H1 (cell line): ENCODE measurements at regions not wholly inside any gene's neighbourhood (a gene's known extent, or its start where the extent isn't known, plus 50 kb on each side); places are given as distances from the start of the nearest gene placed in this dataset.

Experiments used
- CTCF ChIA-PET: fragments of 300-600 bp; sonication (Branson Sonifier 250); formaldehyde crosslinking; loops from one replicate; lab custom pipeline; 2021; ENCODE audit not compliant: partially characterized antibody; lab: Charles Lee
- POLR2A ChIA-PET: fragments of 300-600 bp; sonication (Branson Sonifier 250); formaldehyde crosslinking; loops from one replicate; lab custom pipeline; 2021; ENCODE audit warnings: inconsistent platforms; ENCODE audit not compliant: partially characterized antibody; lab: Charles Lee
- DNase-seq, 2 experiments: peaks; one replicate each; pipeline versions ENCODE4 v3.0.0 to v3.0.0-alpha.2; 2010 to 2022; ENCODE audit warnings: low spot score in 2 of 2, low read depth in 1 of 2, mixed read lengths in 1 of 2
- FAIRE-seq: peaks from 2 replicates; lab custom pipeline; 2011; peaks lifted over from hg19 to GRCh38; lab: Jason Lieb, UNC
- H2AFZ ChIP-seq: 2 replicates; pipeline ENCODE4 v1.8.1; 2012; ENCODE audit warnings: low read length, inconsistent platforms
- H2AK5ac ChIP-seq: 2 replicates; pipeline ENCODE4 v1.6.1; 2013; ENCODE audit warnings: low read depth, low read length
- H2BK120ac ChIP-seq: replicated peaks from 2 replicates; pipeline ENCODE3; 2013; ENCODE audit warnings: low read depth, low read length, inconsistent platforms
- H2BK12ac ChIP-seq: 2 replicates; pipeline ENCODE4 v1.6.1; 2013; ENCODE audit warnings: low read depth, low read length
- H2BK15ac ChIP-seq: 2 replicates; pipeline ENCODE4 v1.6.1; 2013; ENCODE audit warnings: low read length
- H2BK20ac ChIP-seq: 2 replicates; pipeline ENCODE4 v1.6.1; 2013; ENCODE audit warnings: low read length
- H2BK5ac ChIP-seq: 2 replicates; pipeline ENCODE4 v1.6.1; 2013; ENCODE audit warnings: low read depth, low read length
- H3K14ac ChIP-seq: 2 replicates; pipeline ENCODE4 v1.6.1; 2013; ENCODE audit warnings: inconsistent platforms; ENCODE audit not compliant: insufficient read length
- H3K18ac ChIP-seq: 2 replicates; pipeline ENCODE4 v1.6.1; 2013; ENCODE audit warnings: low read length; ENCODE audit errors: extremely low read depth
- H3K23ac ChIP-seq: 2 replicates; pipeline ENCODE4 v1.6.1; 2013; ENCODE audit warnings: inconsistent platforms; ENCODE audit not compliant: insufficient read length
- H3K23me2 ChIP-seq: 2 replicates; pipeline ENCODE4 v1.6.1; 2013; ENCODE audit warnings: low read depth, low read length
- H3K27ac ChIP-seq: 2 replicates; pipeline ENCODE4 v1.6.1; 2011; ENCODE audit warnings: low read depth, low read length, inconsistent platforms
- H3K27me3 ChIP-seq, 4 experiments: replicated peaks in 1 of 4; 1 replicate in 1 of 4; 2 replicates in 3 of 4; pipeline versions ENCODE4 v1.6.1 to v1.8.1; 2011 to 2013; ENCODE audit warnings: low read length in 3 of 4, mild to moderate bottlenecking in 3 of 4, inconsistent platforms in 2 of 4, mixed read lengths in 2 of 4, moderate library complexity in 1 of 4; ENCODE audit not compliant: control insufficient read depth in 3 of 4, insufficient read depth in 3 of 4; ENCODE audit errors: extremely low read depth in 1 of 4
- H3K36me3 ChIP-seq, 4 experiments: 2 replicates each; pipeline versions ENCODE4 v1.6.1 to v1.8.1; 2011 to 2013; ENCODE audit warnings: mild to moderate bottlenecking in 4 of 4, low read length in 3 of 4, moderate library complexity in 2 of 4, control low read depth in 1 of 4, inconsistent platforms in 1 of 4; ENCODE audit not compliant: insufficient read depth in 4 of 4, control insufficient read depth in 2 of 4
- H3K4ac ChIP-seq: replicated peaks from 2 replicates; pipeline ENCODE3; 2013; ENCODE audit warnings: low read length, low read depth, mixed read lengths, inconsistent platforms; ENCODE audit not compliant: insufficient read length
- H3K4me1 ChIP-seq, 4 experiments: replicated peaks in 1 of 4; 1 replicate in 1 of 4; 2 replicates in 3 of 4; pipeline versions ENCODE4 v1.6.1 to v1.8.1; 2011 to 2013; ENCODE audit warnings: low read length in 3 of 4, inconsistent platforms in 2 of 4, mixed read lengths in 1 of 4; ENCODE audit not compliant: insufficient read depth in 4 of 4, control insufficient read depth in 3 of 4
- H3K4me2 ChIP-seq, 2 experiments: 2 replicates each; pipeline versions ENCODE4 v1.6.1 to v1.8.1; 2011 to 2013; ENCODE audit warnings: low read depth in 2 of 2, low read length in 2 of 2, control low read depth in 1 of 2, inconsistent platforms in 1 of 2, mild to moderate bottlenecking in 1 of 2; ENCODE audit not compliant: insufficient read depth in 1 of 2
- H3K4me3 ChIP-seq, 4 experiments: fragments of 200-600, 300-600 bp in 1 of 4; sonication (generic), shearing (Covaris generic), sonication (Bioruptor Twin) in 1 of 4; 2 replicates each; pipeline versions ENCODE4 v1.5.1 to v1.8.1; 2011 to 2016; ENCODE audit warnings: low read length in 4 of 4, low read depth in 3 of 4, control low read depth in 2 of 4, inconsistent platforms in 2 of 4, mild to moderate bottlenecking in 2 of 4, mixed read lengths in 1 of 4, moderate library complexity in 1 of 4; ENCODE audit not compliant: insufficient read depth in 2 of 4; ENCODE audit errors: extremely low read depth in 1 of 4
- H3K56ac ChIP-seq: replicated peaks from 2 replicates; pipeline ENCODE3; 2013; ENCODE audit warnings: low read depth, mild to moderate bottlenecking, mixed read lengths, low read length, inconsistent platforms; ENCODE audit not compliant: insufficient read length
- H3K79me1 ChIP-seq: 2 replicates; pipeline ENCODE4 v1.6.1; 2013; ENCODE audit warnings: low read depth, low read length, control low read depth
- H3K79me2 ChIP-seq, 2 experiments: 2 replicates each; pipeline versions ENCODE4 v1.6.1 to v1.8.1; 2012 to 2013; ENCODE audit warnings: low read length in 2 of 2, mild to moderate bottlenecking in 2 of 2, inconsistent platforms in 1 of 2; ENCODE audit not compliant: insufficient read depth in 2 of 2, control insufficient read depth in 1 of 2
- H3K9ac ChIP-seq, 4 experiments: replicated peaks in 1 of 4; 1 replicate in 1 of 4; 2 replicates in 3 of 4; pipeline versions ENCODE4 v1.6.1 to v1.8.1; 2011 to 2013; ENCODE audit warnings: low read depth in 3 of 4, low read length in 3 of 4, control low read depth in 2 of 4, mild to moderate bottlenecking in 2 of 4, moderate library complexity in 2 of 4, inconsistent platforms in 1 of 4; ENCODE audit errors: extremely low read depth in 1 of 4
- H3K9me3 ChIP-seq, 2 experiments: 2 replicates each; pipeline versions ENCODE4 v1.6.1 to v1.8.1; 2012 to 2013; ENCODE audit warnings: mild to moderate bottlenecking in 2 of 2, moderate library complexity in 2 of 2, control low read depth in 1 of 2, inconsistent platforms in 1 of 2, low read depth in 1 of 2, low read length in 1 of 2, mixed read lengths in 1 of 2; ENCODE audit not compliant: insufficient read depth in 2 of 2
- H4K20me1 ChIP-seq, 2 experiments: replicated peaks in 1 of 2; 2 replicates each; pipeline versions ENCODE3 to v1.8.1; 2011 to 2013; ENCODE audit warnings: inconsistent platforms in 2 of 2, low read length in 2 of 2, mild to moderate bottlenecking in 1 of 2; ENCODE audit not compliant: insufficient read depth in 2 of 2, control insufficient read depth in 1 of 2
- H4K5ac ChIP-seq: 2 replicates; pipeline ENCODE4 v1.6.1; 2013; ENCODE audit warnings: low read length, low read depth, mixed read lengths, inconsistent platforms; ENCODE audit not compliant: insufficient read length
- H4K8ac ChIP-seq: 2 replicates; pipeline ENCODE4 v1.8.0; 2013; ENCODE audit warnings: mild to moderate bottlenecking, moderate library complexity, low read length, inconsistent platforms; ENCODE audit not compliant: insufficient read depth; ENCODE audit errors: extremely low read depth
- H4K91ac ChIP-seq: replicated peaks from 2 replicates; pipeline ENCODE3; 2013; ENCODE audit warnings: low read length, mixed read lengths, inconsistent platforms; ENCODE audit not compliant: insufficient read length
- EGR1 ChIP-seq: IDR thresholded peaks from 2 replicates; pipeline ENCODE4 v1.6.1; 2011; ENCODE audit warnings: low read depth, low read length, borderline replicate concordance
- EZH2 ChIP-seq: fragments of 200-600 bp; sonication (generic); IDR thresholded peaks from 2 replicates; pipeline ENCODE4 v1.7.1; 2012; ENCODE audit warnings: low read depth, mild to moderate bottlenecking, moderate library complexity, low read length, inconsistent platforms; ENCODE audit not compliant: severe bottlenecking
- HDAC6 ChIP-seq: IDR thresholded peaks from one replicate; pipeline ENCODE4 v1.7.1; 2012; ENCODE audit warnings: low read depth, mild to moderate bottlenecking, inconsistent platforms, low read length, moderate library complexity
- KDM5A ChIP-seq: fragments of 200-600 bp; IDR thresholded peaks from 2 replicates; pipeline ENCODE4 v1.7.1; 2012; ENCODE audit warnings: mild to moderate bottlenecking, low read length, inconsistent platforms, mixed read lengths
- MAX ChIP-seq: IDR thresholded peaks from 2 replicates; pipeline ENCODE4 v1.6.1; 2012; ENCODE audit warnings: inconsistent platforms
- POLR2A ChIP-seq, 2 experiments: IDR thresholded peaks; 1 replicate in 1 of 2; 2 replicates in 1 of 2; pipeline ENCODE4 v1.6.1; 2011; ENCODE audit warnings: low read depth in 2 of 2, low read length in 2 of 2, mild to moderate bottlenecking in 2 of 2; ENCODE audit errors: control extremely low read depth in 1 of 2
- SIN3A ChIP-seq, 2 experiments: IDR thresholded peaks in 1 of 2; conservative IDR thresholded peaks in 1 of 2; 2 replicates each; pipeline ENCODE4 v1.6.1; 2011 to 2012; ENCODE audit warnings: low read length in 2 of 2, improper control_type of control experiment in 1 of 2, low read depth in 1 of 2, mild to moderate bottlenecking in 1 of 2
- SP4 ChIP-seq: IDR thresholded peaks from 2 replicates; pipeline ENCODE4 v1.6.1; 2012; ENCODE audit warnings: low read length, inconsistent platforms
- SUZ12 ChIP-seq: fragments of 200-600 bp; sonication (generic); IDR thresholded peaks from 2 replicates; pipeline ENCODE4 v1.6.1; 2012; ENCODE audit warnings: mild to moderate bottlenecking, inconsistent platforms, low read length, moderate library complexity, mixed read lengths
- TBP ChIP-seq: IDR thresholded peaks from 2 replicates; pipeline ENCODE4 v1.6.1; 2011; ENCODE audit warnings: low read depth, low read length, improper control_type of control experiment
- WGBS, 2 experiments: shearing (Covaris generic) in 1 of 2; methylation state at CpG; one replicate each; pipeline versions ENCODE4 v1.1.6 to v1.1.7; 2013 to 2015; ENCODE audit warnings: low lambda C conversion rate in 2 of 2, mixed read lengths in 2 of 2, inconsistent platforms in 1 of 2, low coverage in 1 of 2, missing lambda C conversion rate in 1 of 2; ENCODE audit not compliant: insufficient replicate concordance in 2 of 2, insufficient coverage in 1 of 2, insufficient read length in 1 of 2; ENCODE audit errors: extremely low coverage in 1 of 2, missing lambda C conversion rate in 1 of 2; 5-methylcytosine and 5-hydroxymethylcytosine counted together

DNA sequence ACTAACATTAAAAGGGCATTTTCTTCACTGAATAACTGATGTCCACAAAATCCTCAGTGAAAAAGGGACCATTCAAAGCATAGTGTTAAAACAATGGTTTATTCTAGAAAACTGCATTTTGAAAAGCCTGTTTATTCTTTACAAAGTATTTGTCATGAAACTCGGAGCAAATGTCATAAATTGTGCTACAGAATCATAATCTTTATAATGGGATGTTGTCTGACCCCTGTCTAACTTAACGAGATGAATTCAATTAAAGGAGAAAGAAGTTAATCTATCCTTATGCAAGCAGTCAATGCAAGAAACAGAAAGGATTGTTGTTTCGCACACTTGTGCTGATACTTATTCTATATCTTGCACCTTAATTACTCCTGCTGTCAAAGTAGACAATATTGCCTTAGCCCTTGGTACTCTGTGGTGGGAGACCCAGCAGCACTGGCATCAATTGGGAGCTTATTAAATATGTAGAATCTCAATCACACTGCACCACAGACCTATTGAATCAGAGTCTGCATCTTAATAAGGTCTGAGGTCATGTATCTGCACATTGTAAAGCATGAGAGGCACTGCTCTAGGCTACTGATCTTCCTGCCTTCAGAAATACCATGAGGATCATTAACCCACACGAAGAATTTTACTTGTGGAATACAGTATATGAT, 708.3 kb downstream of the HDGFL1 start:
- no peak overlapping the region for H2BK20ac ChIP-seq
- no peaks in the 10 kb centered on the region for H3K79me1 ChIP-seq
- no peaks in the 10 kb centered on the region for H3K23me2 ChIP-seq
- no peak overlapping the region for H2AFZ ChIP-seq
- no peak overlapping the region for H2BK5ac ChIP-seq
- no peaks in the 10 kb centered on the region for H3K79me2 ChIP-seq
- no peak overlapping the region for H2BK120ac ChIP-seq
- H2BK15ac ChIP-seq: no peak overlapping the region
- H3K14ac ChIP-seq: no peak overlapping the region
- TF ChIP-seq KDM5A: no peak
- TF ChIP-seq SP4: no peak
- TF ChIP-seq TBP: no peak
- no peak for TF ChIP-seq EZH2
- TF ChIP-seq SUZ12: no peak
- no peak for TF ChIP-seq EGR1
- TF ChIP-seq HDAC6: no peak
- no peak for TF ChIP-seq POLR2A (IDR thresholded peaks at IDR 0.05; ENCODE audit: control extremely low read depth in 1 of 2, low read depth in 2 of 2, low read length in 2 of 2)
- no peak for TF ChIP-seq MAX
- no peak for TF ChIP-seq SIN3A (conservative IDR thresholded peaks at IDR 0.05 in 1 of 2, IDR thresholded peaks at IDR 0.05 in 1 of 2; ENCODE audit: low read depth in 1 of 2, low read length in 2 of 2)
- no peaks in the 10 kb centered on the region for H3K36me3 ChIP-seq
- no peak overlapping the region for H3K4me3 ChIP-seq
- H3K23ac ChIP-seq: no peak overlapping the region
- H4K5ac ChIP-seq: no peak overlapping the region
- H3K18ac ChIP-seq: no peak overlapping the region
- H3K27ac ChIP-seq: no peak overlapping the region
- H4K20me1 ChIP-seq: no peaks in the 10 kb centered on the region
- no peak for DNase-seq
- CTCF ChIA-PET: no interaction called here
- FAIRE-seq: no peak
- H3K56ac ChIP-seq: no peak overlapping the region
- no peak overlapping the region for H3K4ac ChIP-seq
- H4K91ac ChIP-seq: no peak overlapping the region
- H2AK5ac ChIP-seq: no peak overlapping the region
- POLR2A ChIA-PET: no interaction called here
- peaks cover 0 to 1% (median 0%) of the 10 kb centered on the region in 4 experiments; a peak in 1 of 7 replicates for H3K27me3 ChIP-seq
- 87% methylated on average over 4 of the region's 4 CpGs; no CpG with 5 or more reads in 1 of the 2 experiments for WGBS, 2 experiments
- H3K4me2 ChIP-seq: no peak overlapping the region
- no peak overlapping the region for H2BK12ac ChIP-seq
- no peaks in the 10 kb centered on the region for H3K9me3 ChIP-seq
- no peaks in the 10 kb centered on the region for H3K4me1 ChIP-seq
- no peak overlapping the region for H4K8ac ChIP-seq
- no peak overlapping the region for H3K9ac ChIP-seq
